ENCODE measurements at regions not wholly inside any gene's neighbourhood (a gene's known extent, or its start where the extent isn't known, plus 50 kb on each side); places are given as distances from the start of the nearest gene placed in this dataset.

DNA sequence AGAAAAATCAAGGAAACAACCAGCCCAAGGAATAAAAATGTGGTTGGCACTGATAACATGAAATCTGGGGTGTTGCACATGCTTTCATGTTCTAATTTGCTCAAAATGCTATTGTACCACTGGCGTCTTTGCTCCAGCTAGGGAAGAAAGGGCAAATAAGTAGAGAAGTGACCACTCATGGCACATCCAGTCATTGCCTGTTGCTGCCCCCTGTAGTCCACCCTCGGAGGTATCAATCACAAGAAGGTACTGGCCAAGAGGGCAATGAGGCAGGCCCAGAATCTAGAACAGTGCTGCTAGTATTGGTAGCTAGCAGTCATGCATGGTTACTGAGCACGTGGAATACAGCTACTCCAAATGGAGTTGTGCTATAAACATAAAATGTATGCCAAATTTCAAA, 213.4 kb downstream of the CDCA7 start:
- no peaks in the 10 kb centered on the region for H3K36me3 ChIP-seq
- H3K9me3 ChIP-seq, result peaks cover 0 to 10% (median 0%) of the 10 kb centered on the region in 11 donors
- H3K4me3 ChIP-seq, result no peak overlapping the region
- peaks cover 0 to 16% (median 6%) of the 10 kb centered on the region in 9 donors for H3K4me1 ChIP-seq
- intact Hi-C loops (cut with DNase I), result loop anchor here in 4 of 10 donors (5.0 to 10.0 kb wide), 2 partner anchors 163 to 166 kb away; no protein-coding TSS in a partner anchor
- WGBS, 2 donors, result 56% methylated on average over 3 of the region's 3 CpGs
- DNase-seq (peak; percentile 17 to 29), ATAC-seq (peak in 5 of 8 donors; percentile 37 to 67 (median 49))
- TF ChIP-seq, protein P1, sequence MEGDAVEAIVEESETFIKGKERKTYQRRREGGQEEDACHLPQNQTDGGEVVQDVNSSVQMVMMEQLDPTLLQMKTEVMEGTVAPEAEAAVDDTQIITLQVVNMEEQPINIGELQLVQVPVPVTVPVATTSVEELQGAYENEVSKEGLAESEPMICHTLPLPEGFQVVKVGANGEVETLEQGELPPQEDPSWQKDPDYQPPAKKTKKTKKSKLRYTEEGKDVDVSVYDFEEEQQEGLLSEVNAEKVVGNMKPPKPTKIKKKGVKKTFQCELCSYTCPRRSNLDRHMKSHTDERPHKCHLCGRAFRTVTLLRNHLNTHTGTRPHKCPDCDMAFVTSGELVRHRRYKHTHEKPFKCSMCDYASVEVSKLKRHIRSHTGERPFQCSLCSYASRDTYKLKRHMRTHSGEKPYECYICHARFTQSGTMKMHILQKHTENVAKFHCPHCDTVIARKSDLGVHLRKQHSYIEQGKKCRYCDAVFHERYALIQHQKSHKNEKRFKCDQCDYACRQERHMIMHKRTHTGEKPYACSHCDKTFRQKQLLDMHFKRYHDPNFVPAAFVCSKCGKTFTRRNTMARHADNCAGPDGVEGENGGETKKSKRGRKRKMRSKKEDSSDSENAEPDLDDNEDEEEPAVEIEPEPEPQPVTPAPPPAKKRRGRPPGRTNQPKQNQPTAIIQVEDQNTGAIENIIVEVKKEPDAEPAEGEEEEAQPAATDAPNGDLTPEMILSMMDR (IDR thresholded peaks at IDR 0.05), result peak in 7 of 9 donors; percentile 17 to 40 (median 35)
- H3K27me3 ChIP-seq, result peaks cover 0 to 14% (median 0%) of the 10 kb centered on the region in 7 donors
- no peak overlapping the region for H3K27ac ChIP-seq

DNA sequence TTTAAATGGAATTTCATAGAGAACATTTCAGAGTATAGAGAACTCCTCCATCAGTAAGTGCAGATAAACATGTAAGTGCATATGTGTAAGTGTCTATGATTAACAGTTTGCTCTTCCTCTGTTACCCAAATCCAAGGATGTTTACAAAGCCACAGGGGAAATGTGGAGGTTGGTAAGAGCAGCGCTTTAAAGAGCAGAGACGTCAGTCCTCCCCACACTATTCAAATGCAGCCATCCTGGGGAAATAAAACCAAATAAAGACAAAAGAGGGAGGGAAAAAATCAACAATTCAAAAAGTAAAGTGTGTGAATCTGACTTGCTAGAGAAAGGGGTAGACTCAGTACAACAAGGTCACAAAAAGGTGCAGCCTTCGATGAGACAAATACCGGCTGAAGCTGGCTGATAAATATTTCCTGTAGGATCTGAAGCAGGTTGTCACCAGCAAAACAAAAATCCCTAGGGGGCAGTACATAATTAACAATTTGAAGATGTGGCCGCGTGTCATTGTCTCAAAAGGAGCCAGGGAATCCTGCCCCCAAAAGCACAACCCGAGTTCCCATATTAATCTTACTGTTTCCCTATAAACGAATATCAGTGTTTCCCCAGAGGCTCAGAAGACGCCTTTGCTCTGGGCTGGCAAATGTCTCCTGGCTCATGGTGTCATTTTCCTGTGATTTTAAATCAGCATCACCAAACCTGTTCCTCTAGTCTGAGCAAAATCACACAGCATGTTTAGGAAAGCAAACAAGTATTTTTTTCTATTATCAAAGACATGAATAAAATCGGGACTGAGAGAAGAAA, 216.5 kb downstream of the CDCA7 start:
- TF ChIP-seq, protein P1 (IDR thresholded peaks at IDR 0.05), result peak in 7 of 9 donors; percentile 6 to 55 (median 49)
- peaks cover 0 to 16% (median 6%) of the 10 kb centered on the region in 9 donors for H3K4me1 ChIP-seq
- intact Hi-C loops (cut with DNase I), result loop anchor here in 3 of 10 donors (5.0 to 10.0 kb wide), 6 partner anchors 166 to 774 kb away; partner anchors contain the start of gene SP9 (in 1 of the 3)
- DNase-seq (no peak), ATAC-seq (peak in 4 of 8 donors; percentile 35 to 69 (median 41))
- peaks cover 0 to 14% (median 0%) of the 10 kb centered on the region in 7 donors for H3K27me3 ChIP-seq
- H3K9me3 ChIP-seq, result peaks cover 0 to 8% (median 0%) of the 10 kb centered on the region in 11 donors
- no peaks in the 10 kb centered on the region for H3K36me3 ChIP-seq
- WGBS, 2 donors, result 10 to 18% methylated on average over 10 of the region's 10 CpGs
- H3K4me3 ChIP-seq, result peak overlapping the region in 1 of 10 donors; percentile 3
- no peak overlapping the region for H3K27ac ChIP-seq

DNA sequence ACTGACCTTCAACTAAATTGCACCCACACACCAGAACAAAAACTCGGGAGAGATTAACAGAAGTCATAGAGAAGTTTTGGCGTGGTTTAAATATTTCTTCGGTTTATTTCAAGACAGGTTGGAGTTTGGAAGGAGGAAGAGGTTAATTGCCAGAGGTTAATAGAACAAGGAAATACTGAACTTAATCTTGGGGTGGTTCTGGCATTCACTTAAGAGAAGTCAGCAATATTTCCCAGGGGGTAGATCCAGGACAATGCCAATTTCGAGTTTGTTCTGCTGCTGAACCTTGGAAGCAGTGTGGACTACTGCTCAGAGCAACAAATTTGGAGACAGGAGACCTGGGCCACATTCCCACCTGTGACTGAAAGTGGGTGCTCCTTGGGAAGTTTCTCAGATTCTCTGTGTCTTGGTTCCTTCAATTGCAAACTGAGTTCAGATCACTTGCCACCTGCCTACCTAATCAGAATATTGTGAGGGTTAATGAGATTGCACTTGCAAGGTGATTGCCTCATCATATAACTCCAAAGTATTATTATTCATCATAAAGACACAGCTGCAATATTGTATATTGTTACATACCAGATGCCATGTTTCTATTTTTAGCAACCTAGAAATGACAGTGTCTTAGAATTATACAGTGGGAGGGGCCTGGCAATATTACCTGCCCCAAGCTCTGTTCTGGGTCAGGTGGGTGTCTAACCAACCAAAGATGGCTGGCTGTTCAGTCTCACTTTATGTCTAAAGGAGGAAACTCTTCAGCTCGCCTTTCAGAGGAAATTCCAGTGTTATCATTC, 217.4 kb downstream of the CDCA7 start:
- peaks cover 0 to 14% (median 0%) of the 10 kb centered on the region in 7 donors for H3K27me3 ChIP-seq
- intact Hi-C loops (cut with DNase I), result loop anchor here in 3 of 10 donors (5.0 to 10.0 kb wide), 6 partner anchors 167 to 773 kb away; partner anchors contain the start of gene SP9 (in 1 of the 3)

More for the DNA sequence above, 217.4 kb downstream of the CDCA7 start:
- Histone ChIP-seq H3K4me3 (no peak overlapping the region), H3K9me3 (peaks cover 0 to 8% (median 0%) of the 10 kb centered on the region in 11 donors), H3K27ac (no peak overlapping the region), H3K4me1 (peaks cover 0 to 16% (median 6%) of the 10 kb centered on the region in 9 donors), H3K36me3 (no peaks in the 10 kb centered on the region)
- no peak for DNase-seq
- peak in 1 of 8 donors; percentile 20 for ATAC-seq
- 45 to 53% methylated on average over 5 of the region's 5 CpGs for WGBS, 2 donors
- TF ChIP-seq, protein P1 (IDR thresholded peaks at IDR 0.05), result no peak

All from heart right ventricle (tissue), 16 donors.